Activated CD8-positive, alpha-beta memory T cell treated with anti-CD3 and anti-CD28 coated beads for 36 hours (primary cell): ENCODE measurements at regions not wholly inside any gene's neighbourhood (a gene's known extent, or its start where the extent isn't known, plus 50 kb on each side); places are given as distances from the start of the nearest gene placed in this dataset.

Source experiments
- CTCF ChIA-PET: fragments of 350-600 bp; sonication (Branson Sonifier 250); formaldehyde crosslinking; loops from one replicate; lab custom pipeline; 2021; ENCODE audit warnings: antibody characterized with exemption; lab: Charles Lee
- POLR2A ChIA-PET: fragments of 350-600 bp; sonication (Branson Sonifier 250); formaldehyde crosslinking; loops from one replicate; lab custom pipeline; 2021; ENCODE audit warnings: antibody characterized with exemption; lab: Charles Lee

DNA sequence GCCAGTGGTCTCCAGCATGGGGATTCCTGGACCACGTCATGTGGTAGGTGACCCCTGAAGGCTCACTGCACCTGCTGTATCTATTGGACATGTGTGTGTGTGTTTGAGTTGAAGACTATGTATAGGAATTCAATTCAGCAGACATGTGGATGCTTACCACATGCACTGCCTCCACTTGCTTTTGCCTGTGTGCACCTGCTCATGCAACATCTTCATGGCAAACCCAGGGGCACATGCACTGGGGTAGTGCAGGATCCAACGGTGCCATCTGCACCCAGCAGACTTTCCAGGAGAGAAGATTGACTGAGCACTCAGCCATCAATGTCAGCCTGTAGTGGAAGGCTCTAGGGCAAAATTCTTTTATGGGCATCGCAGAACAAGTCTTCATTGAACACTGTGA is 299.4 kb downstream of the CDH26 start:
- POLR2A ChIA-PET, result no interaction called here
- CTCF ChIA-PET, result no interaction called here

DNA sequence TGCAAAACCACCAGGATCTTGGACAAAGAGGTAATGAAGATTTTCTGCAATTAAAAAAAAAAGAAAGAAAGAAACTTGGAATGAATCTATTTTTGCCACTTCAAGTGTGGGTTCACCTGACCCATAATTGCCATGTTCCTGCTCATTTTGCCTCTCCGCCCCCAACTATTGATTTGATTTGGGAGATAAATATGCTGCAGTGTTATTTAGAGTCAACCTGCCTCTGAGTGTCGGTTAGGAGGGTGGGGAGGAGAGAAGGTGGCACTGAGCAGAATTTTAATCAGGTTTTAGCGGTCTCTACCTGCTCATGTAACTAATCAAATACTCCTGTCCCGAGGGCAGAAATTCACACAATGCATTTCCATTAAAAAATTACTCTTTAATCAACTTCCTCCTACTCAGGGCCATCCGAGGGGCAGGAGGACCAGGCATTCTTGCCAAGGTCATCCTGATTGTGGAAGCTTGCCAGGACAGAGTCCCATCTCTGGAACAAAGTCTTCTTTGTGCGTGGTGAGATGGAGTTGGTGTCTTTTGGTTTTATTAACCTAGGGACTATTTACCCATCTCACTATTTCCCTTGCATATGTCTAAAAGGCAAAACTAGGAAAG is 300.1 kb downstream of the CDH26 start:
- POLR2A ChIA-PET, result no interaction called here
- CTCF ChIA-PET, result no interaction called here

GRCh38 chr20:60261333-60261732 is 303.1 kb downstream of the CDH26 start:
- ChIA-PET CTCF (no interaction called here), POLR2A (no interaction called here)

- CTCF ChIA-PET, result interaction anchor here (1.0 to 1.4 kb wide), 4 partner anchors 10 to 206 kb away, joined by 3 to 5 read pairs (median 4); no protein-coding TSS in a partner anchor
- POLR2A ChIA-PET, result no interaction called here
Observed at GRCh38 chr20:60262967-60263603, 304.9 kb downstream of the CDH26 start.

DNA sequence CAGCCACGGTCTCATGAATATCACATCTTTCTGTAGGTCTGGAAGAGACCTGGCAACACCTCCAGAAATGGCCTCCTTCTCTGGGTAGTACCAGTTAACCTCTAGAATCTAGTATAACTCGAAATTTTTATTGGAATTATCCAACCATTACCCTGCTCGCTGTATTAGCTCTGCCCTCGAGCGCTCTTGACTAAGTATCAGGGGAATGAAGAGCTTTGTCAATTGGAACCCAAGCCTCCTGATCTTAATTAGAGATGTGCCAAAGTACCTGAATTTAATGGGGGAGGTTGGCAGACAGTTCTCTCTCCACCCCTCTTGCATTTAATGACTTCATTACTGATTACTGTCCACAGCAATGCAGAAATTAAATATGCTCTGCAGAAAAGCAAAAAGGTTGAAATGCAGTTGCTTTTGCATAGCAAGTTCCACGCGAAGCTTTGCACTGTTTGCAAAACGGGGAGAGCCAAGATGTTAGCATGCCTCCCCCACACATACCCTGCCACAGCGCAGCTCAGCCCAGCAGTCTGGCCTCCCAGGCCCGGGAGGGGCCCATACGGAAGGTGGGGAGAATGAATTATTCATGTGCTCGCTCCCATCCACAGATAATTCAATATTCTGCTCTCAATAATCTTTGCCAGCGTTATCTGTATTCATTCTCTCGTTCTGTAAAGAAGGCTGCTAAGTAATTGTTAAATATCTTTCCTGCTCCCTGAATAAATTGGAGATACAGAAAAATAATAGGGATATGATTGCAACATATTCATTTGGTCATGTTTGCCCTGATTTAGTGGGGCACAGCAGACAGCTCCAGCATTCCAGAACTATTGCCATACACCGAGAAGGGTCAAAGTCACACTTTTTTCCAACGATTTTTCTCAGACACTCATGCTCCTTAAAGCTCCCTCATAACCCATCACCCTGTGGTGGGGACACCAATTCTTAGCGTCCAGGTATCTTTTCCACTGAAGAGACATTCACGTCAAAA is 305.8 kb downstream of the CDH26 start:
- POLR2A ChIA-PET, result no interaction called here
- CTCF ChIA-PET, result interaction anchor here (1.1 to 1.4 kb wide), 2 partner anchors 54 to 206 kb away, joined by 3 read pairs; no protein-coding TSS in a partner anchor

GRCh38 chr20:60266177-60266823 is 308.1 kb downstream of the CDH26 start:
- CTCF ChIA-PET, result no interaction called here

DNA sequence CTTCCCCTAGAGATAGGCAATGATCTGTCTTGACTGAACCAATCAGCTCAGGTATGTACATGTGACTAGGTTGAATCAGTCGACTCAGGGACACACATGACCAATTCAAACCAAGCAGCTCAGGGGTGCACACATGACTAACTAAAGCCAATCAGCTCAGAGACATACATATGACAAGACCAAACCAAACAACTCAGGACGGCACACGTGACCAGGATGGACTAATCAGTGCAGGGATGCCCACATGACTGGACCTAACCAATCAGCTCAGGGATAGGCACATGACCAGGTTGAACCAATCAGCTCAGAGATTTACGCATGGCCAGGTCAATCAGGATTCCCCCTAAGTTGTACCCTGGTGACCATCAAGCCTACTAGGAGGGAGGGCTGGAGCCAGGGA is 310.3 kb downstream of the CDH26 start:
- POLR2A ChIA-PET, result no interaction called here
- CTCF ChIA-PET, result no interaction called here

More at GRCh38 chr20:60266177-60266823, 308.1 kb downstream of the CDH26 start:
- POLR2A ChIA-PET, result no interaction called here

DNA sequence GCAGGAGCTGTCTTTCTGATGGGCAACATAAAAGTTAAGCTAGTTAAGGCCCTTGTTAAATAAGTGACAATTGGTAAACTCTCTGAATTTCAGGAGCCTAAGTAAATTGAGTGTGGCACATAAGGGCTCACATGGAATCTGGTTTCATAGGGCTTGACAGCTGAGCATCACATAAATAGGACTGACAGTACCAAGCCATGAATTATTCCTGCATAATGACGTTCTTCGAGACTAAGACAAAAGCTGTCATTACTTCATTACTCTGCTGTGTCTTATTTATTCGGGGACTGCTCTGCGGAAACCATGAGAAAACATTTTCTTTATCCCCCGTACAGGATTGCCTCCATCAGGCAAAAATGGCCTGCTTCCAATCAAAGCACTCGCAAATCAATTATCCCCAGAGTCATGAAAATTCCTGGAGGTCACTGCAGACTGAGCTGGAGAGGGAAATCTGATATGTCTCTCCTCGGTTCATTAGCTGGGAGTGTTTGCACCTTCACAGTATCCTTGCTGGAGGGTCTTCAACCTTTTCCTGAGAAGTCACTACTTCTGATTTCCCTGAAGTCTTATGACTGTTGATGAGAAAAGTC is 311.4 kb downstream of the CDH26 start:
- CTCF ChIA-PET, result no interaction called here
- POLR2A ChIA-PET, result no interaction called here

- ChIA-PET POLR2A (no interaction called here), CTCF (no interaction called here)
Observed at GRCh38 chr20:60270341-60270740, 312.1 kb downstream of the CDH26 start.

DNA sequence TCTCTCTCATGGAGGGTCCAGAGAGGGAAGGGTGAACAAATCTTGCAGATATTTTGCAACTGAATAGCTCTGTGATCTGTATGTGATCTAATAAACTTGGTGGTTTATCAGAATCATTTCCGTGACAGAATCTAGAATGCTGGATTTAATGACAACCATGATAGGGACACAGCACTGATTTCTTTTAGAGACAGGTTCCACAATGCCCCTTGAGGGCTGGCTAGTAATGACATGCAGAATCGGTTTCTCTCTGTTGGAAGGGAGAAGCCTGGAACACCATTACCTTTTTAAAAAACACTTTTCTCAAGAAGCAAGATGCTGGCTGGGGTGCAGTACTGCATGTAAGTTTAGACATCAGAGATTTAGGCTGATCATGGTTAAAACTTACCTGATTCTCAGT is 313.4 kb downstream of the CDH26 start:
- ChIA-PET POLR2A (no interaction called here), CTCF (no interaction called here)

DNA sequence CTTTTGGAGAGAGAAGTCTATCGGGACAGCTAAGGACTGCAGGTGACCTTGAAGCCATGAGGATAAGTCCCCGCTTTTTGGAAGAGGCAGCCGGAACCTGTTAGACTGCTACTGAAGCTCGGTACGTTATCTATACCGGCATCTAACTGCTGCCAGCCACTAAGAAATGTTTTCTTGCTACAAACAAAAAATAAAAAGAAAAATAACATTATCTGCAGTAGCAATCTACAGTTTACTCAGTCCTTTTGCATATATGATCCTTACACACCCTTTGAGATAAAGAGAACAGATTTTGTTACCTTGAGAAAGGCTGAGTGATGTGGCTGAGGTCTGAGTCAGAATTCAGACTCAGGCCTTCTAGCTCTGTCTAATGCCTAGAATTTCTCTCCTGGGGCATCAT is 314.6 kb downstream of the CDH26 start:
- ChIA-PET CTCF (interaction anchor here (1.3 kb wide), 1 partner anchor 10 kb away, joined by 4 read pairs; no protein-coding TSS in a partner anchor), POLR2A (no interaction called here)

- ChIA-PET POLR2A (no interaction called here), CTCF (no interaction called here)
Observed at GRCh38 chr20:60274717-60275116, 316.5 kb downstream of the CDH26 start.

GRCh38 chr20:60281295-60281694 is 323.1 kb downstream of the CDH26 start:
- POLR2A ChIA-PET, result no interaction called here
- CTCF ChIA-PET, result no interaction called here

- CTCF ChIA-PET, result no interaction called here
- POLR2A ChIA-PET, result no interaction called here
Observed at GRCh38 chr20:60283281-60283680, 325.1 kb downstream of the CDH26 start.

DNA sequence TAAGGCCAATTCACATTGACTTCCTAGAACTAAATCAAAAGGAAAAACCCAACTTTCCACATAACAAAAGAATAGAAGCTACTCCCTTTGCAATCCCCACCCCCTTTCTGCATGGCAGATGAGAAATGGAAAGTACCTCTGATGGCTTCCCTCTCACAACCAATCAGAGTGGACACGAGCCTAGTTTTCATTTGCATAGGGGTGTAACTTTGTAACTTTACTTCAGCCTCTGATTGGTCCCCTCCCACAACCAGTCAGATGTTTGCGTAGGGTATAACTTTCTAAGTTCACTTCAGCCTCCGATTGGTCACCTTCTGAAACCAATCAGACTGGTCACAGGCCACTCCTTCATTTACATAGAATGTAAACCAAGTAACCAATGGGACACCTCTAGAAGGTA is 328.5 kb downstream of the CDH26 start:
- ChIA-PET CTCF (no interaction called here), POLR2A (no interaction called here)

DNA sequence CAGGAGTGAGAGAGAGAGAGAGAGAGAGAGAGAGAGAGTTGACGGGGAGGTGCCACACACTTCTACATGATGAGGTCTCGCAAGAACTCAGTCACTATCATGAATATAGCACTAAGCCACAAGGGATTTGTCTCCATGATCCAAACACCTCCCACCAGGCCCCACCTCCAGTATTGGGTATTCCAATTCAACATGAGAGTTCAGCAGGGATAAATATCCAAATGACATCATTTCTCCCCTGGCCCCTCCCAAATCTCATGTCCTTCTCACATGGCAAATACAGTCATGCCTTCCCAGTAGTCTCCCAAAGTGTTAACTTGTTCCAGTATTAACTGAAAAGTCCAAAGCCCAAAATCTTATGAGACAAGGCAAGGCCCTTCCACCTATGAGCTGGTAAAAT is 330.7 kb downstream of the CDH26 start:
- ChIA-PET CTCF (no interaction called here), POLR2A (interaction anchor here (0.5 kb wide), 1 partner anchor 16 kb away, joined by 4 read pairs; no protein-coding TSS in a partner anchor)

DNA sequence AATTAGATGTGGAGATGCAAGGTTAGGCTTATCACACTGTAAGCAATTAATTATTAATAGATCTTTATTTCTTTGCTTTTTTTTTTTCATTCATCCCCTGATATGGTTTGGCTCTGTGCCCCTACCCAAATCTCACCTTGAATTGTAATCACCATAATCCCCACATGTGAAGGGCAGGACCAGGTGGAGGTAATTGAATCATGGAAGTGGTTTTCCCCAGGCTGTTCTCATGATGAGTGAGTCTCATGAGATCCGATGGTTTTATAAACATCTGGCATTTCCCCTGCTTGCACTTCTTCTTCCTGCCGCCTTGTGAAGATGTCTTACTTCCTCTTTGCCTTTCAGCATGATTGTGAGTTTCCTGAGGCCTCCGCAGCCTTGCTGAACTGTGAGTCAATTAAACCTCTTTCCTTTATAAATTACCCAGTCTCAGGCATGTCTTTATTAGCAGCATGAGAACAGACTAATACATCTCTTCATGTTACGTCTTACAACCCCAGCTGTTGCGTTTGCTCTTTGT is 333.8 kb downstream of the CDH26 start:
- ChIA-PET POLR2A (no interaction called here), CTCF (no interaction called here)

GRCh38 chr20:60294632-60295031 is 336.4 kb downstream of the CDH26 start:
- POLR2A ChIA-PET, result no interaction called here

DNA sequence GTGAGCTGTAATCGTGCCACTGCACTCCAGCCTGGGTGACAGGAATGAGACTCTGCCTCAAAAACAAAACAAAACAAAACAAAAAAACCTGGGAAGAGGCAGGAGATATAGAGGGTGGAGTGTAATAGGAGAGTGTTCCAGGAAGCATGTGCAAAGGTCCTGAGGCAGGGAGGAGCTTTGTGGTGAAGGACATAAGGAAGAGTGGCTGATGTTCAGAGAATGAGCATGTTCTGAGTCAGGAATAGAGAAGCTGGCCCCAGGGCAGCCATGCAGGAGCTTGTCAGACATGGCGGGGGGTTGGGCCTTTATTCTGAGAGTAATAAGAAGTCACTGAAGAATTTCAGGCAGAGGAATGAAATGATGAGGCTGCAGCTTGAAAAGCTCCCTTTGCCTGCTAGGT is 337.0 kb downstream of the CDH26 start:
- ChIA-PET POLR2A (no interaction called here), CTCF (no interaction called here)

More at GRCh38 chr20:60294632-60295031, 336.4 kb downstream of the CDH26 start:
- CTCF ChIA-PET, result no interaction called here
